Cerebellar cortex (tissue), 1 donor: ENCODE measurements at regions not wholly inside any gene's neighbourhood (a gene's known extent, or its start where the extent isn't known, plus 50 kb on each side); places are given as distances from the start of the nearest gene placed in this dataset.

ENCODE experiments used
- DNase-seq: peaks from one replicate; pipeline ENCODE4 v3.0.0-alpha.2; 2015; ENCODE audit warnings: low spot score

DNA sequence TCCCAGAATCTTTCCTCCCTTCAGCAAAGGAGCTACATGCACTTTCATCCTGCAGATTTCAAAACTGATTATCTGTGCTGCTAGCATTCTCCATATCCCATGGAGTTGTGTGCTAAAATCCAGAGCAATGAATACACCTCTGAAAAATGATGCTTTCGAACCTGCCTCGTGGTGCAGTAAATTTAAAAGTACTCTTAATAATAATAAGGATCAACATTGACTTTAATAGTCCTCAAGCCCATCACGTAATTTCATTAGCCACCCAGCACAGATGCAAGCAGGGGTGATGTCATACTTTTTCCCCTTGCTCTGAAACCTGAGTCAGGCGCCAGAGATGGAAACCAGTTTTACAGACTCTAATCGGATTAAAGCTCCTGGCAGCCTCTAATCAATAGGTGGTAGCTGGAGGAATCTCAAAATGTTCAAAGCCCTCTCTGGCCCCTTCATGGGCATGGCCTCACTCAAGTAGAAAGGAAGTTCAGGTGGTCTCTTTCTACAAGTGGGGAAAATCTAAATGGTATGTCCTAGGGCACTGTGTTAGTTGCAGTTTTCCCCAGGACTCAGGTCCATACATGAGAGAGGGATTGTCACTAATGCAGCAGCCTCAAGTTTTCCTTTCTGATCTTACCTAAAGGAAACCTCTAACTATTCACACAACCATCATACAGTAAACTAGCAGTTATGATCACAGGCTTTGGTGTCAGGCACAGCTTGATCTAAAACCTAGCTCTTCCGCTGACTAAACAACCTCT, 221.6 kb upstream of the SLC30A5 start:
- no peak for DNase-seq

DNA sequence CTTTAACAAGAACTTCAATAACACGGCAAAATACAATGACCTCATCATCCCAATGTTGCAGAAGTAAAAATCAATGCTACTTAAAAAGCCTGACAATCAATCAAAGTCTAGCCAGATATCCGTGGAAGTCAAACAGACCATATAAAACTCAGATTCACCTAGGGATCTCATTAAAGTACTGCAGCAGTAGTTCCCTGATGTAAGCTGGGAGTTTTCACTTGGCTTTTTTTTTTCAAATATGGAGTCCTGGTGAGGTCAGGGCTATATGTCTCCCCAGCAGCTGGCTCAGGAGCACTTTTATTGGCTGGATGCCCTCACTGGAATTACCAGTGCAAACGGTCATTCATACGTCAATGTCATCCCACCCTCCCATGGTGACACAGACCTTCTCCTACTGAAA, 220.6 kb upstream of the SLC30A5 start:
- DNase-seq: no peak

DNA sequence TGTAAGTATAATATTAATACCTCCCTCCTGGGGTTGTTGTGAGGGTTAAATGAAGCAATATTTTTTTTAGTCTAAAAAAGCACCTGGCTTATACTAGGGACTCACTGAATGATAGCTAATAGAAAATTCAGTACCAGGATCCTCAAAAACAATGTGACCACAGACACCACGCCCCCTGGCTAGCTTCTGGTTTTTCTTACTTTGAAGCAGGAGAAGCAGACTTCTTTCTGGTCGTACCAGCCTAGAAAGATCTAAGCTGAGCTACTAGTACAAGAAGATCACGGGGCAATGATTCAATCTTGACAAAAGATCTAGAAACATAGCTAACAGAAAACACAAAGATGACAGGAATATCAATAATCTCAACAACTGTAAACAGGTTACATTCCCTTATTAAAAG, 218.5 kb upstream of the SLC30A5 start:
- DNase-seq: no peak

DNA sequence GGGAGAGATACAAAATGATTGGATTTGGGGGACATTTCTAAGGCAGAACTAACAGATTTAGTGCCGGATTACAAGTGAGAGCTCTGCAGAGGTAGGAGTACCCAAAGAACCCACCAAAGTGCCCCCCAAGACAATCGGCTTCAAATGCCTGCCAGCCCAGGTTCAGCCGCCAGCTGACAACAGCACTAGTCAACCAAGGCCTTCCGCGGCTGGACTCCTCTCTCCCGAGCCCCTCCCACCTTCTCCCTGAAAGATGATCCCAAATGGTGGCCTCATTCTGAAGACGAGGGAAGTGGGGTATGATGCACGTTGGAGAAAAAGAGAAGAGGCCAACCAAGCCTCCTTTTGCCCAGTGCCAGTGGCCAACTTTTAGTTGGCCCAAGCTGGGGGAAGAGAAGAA, 210.4 kb upstream of the SLC30A5 start:
- no peak for DNase-seq

DNA sequence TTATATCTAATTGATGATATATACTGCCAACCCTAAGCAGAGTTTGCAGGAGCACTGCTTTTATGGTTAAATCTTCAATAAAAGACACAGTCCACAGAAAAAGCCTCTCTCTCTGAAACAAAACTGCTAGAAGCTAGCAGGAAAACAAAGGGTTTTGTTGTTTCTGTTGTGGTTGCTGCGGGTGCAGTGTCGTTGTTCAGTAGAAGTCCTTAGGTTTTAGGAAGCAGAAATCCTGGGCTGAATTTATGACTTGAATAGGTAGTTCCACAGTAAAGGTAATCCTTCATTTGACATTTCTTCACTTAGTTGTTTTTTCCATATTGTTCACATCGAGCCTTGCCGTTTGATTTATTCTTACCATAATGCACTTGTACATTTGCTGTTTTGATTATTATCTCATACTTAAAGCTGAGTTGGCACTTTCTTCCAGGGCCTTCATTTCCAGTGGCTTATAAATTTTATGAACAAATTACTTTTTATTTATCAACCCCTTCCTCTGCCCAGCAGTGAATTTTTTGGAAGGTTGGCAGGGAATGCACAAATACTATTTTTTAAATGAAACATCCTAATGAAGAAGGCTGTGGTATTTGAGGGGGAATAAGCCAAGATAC, 209.6 kb upstream of the SLC30A5 start:
- no peak for DNase-seq

GRCh38 chr5:68884883-68885282, 208.9 kb upstream of the SLC30A5 start:
- no peak for DNase-seq

DNA sequence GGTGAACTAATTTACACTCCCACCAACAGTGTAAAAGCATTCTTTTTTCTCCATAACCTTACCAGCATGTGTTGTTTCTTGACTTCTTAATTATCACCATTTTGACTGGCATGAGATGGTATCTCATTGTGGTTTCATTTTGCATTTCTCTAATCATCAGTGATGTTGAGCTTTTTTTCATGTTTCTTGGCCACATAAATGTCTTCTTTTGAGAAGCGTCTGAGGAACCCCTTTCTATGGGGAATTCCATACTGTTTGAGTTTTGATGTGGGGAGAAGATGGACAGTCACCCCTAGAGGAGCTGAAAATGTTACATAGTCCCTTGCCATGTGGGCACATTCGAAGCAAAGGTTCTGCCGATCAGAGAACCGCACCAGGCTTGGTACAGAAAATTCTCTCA, 207.0 kb upstream of the SLC30A5 start:
- no peak for DNase-seq

DNA sequence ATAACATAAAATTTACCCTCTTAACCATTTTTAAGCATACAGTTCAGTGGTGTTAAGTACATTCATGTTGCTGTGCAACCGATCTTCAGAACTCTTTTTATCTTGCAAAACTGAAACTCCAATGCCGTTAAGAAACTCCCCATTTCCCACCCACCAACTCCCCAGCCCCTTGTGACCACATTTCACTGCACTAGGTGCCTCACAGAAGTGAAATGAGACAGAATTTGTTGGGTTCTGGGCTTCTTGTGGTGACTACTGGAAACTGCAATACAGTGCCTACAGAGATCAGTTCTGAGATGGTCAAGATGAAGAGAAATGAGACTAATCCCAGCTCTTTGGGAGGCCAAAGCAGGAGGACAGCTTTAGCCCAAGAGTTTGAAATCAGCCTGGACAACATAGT, 202.1 kb upstream of the SLC30A5 start:
- DNase-seq: no peak

GRCh38 chr5:68894673-68895072, 199.1 kb upstream of the SLC30A5 start:
- no peak for DNase-seq

DNA sequence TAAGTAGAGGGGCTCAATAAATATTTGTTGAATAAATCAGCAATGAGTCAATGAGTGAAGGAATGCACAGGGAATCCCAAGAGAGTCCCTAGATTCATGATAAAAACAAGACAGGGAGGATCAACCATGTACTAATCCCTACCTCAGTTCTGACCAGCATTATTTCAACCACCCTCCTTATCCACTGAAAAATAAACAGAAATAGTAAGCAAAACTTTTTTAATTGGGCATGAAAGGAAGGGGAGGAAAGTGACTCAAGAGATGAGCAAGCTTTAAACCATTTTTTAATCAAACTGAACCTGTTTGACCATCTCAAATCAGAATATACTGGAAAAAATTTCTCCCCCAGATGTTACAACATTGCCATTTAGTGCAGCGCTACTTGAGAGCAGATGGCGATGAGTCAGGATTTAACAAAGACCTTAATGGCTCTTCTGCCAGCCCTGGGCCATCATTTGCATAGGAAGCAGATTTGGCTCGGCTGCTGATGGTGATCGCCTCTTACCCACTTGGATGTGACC, 194.8 kb upstream of the SLC30A5 start:
- no peak for DNase-seq

GRCh38 chr5:68911840-68912690, 181.7 kb upstream of the SLC30A5 start:
- no peak for DNase-seq

- DNase-seq: no peak
These were observed 178.7 kb upstream of the SLC30A5 start for GRCh38 chr5:68915079-68915478.

- DNase-seq: no peak
These were observed 175.5 kb upstream of the SLC30A5 start for GRCh38 chr5:68918306-68918705.

- no peak for DNase-seq
These were observed 173.8 kb upstream of the SLC30A5 start for GRCh38 chr5:68919988-68920490.

DNA sequence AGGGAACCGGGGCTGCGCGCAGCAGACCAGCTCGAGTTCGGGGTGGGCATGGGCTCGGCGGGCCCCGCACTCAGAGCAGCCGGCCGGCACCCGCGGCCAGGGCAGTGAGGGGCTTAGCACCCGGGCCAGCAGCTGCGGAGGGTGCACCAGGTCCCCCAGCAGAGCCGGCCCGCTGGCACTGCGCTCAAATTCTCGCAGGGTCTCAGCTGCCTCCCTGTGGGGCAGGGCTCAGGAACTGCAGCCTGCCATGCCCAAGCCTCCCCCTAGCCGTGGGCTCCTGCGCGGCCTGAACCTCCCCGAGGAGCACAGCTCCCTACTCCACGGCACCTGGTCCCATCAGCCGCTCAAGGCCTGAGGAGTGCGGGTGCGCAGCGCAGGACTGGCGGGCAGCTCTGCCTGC, 172.9 kb upstream of the SLC30A5 start:
- DNase-seq: no peak

DNA sequence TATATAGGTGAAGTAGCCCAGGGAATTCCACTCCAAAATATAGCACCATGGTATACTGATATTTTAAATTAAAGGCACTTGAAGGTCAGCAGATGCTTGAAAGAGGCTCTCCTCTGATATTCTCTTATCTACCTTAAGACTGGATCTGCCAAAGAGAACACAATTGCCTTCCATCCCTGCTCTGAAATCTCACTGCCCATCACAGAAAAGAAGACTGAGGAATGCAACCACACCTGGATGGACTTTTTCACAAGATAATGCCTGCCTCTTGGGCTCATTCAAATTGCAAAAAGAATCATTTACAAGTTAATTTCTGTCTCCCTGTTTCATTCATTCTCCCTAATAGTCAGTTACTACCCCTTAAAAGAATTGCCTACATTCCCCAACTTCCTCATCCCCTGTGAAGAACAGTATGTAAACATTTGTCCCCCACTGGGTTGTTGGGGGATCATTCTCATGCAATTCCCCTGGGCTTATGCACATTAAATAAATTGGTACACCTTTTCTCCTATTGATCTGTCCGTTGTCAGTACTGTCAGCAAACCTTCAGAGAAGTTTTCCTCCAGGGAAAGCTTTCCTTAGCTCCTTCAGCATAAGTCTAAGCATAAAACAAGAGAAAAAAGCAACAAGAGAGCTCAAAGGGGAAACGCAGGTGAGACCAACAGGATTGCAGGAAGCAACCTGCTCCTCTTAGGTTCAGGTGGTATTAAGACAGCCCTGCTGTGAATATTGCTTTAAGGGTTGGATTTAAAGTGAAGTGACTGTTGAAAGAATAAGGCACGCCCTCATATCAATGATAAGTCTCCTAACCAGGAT, 171.4 kb upstream of the SLC30A5 start:
- no peak for DNase-seq

DNA sequence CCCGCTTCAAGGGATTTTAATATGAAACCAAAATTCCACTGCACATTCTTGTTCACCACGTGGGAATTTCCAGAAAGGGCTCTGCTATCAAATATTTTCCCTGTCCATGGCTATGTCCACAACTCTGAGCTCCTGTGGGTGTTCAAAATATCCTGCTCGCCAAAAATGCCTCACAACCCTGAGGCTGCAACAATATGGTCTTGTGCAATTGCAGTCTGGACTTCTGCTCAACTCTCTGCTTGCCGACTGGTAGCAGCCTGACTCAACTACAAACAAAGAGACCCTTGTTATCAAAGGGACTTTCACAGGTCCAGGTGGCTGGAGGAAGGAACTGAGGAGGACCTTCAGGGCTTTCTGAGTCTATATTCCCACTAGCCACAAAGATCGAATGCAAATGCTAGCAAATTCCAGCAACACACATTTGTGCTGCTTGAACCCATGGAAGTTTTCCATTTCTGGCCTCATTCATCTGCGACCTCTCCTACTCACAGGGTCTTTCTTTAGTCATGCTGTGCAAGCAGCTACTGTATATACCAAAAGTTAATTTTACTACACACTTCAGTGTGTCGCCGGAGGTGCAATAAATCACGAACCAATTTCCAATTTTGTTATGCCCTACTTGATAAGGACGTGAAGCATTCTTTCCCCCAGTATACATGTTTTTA, 169.2 kb upstream of the SLC30A5 start:
- no peak for DNase-seq

- no peak for DNase-seq
These were observed 165.1 kb upstream of the SLC30A5 start for GRCh38 chr5:68928617-68929302.

DNA sequence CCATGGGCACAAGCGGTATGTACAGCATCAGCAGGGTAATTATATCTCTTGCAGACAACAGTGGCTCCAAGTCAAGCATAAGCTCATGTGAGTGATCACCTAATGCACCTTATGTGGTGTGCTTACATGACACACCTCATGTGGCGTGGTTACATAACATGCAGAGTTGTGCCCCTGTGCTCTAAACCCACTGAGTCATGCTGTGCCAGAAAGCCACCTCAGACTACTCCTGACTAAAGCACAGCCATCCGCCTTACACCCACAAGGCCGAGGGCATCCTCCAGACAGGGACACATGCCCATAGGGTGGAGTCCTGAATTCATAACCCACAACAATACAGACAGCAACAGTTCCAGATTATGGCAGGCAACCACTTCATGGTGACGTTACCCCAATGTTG, 163.7 kb upstream of the SLC30A5 start:
- no peak for DNase-seq

DNA sequence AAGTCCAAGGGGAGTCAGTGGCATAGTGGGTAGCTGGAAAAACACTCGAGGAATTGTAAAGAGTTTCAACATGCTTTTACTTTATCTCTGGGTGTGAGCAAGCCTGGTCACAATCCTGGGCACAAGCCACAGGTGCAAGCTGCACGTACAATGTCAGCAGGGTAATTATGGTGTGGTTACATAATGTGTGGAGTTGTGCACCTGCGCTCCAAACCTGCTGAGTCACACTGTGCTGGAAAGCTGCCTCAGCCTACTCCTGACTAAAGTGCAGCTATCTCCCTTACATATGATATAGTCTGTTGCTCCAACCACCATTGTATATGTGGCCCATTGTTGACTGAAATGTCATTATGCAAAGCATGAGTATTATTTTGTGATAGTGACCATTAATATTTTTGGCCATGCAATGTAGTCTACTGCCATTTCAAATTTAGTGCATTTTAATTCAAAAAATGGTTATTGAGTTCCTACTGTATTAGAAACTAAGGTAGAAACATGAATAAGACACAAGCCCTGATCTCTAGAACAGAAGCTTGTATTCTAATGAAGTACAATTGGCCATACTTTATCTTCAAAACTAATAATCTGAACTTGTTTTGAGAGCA, 160.9 kb upstream of the SLC30A5 start:
- no peak for DNase-seq
